ENCODE measurements at regions not wholly inside any gene's neighbourhood (a gene's known extent, or its start where the extent isn't known, plus 50 kb on each side); places are given as distances from the start of the nearest gene placed in this dataset.

GRCh38 chr5:52481201-52481600, 306.5 kb upstream of the ITGA1 start:
- H3K4me3 ChIP-seq (ENCODE audit: low read length), result no peak overlapping the region
- TF ChIP-seq, protein P1, sequence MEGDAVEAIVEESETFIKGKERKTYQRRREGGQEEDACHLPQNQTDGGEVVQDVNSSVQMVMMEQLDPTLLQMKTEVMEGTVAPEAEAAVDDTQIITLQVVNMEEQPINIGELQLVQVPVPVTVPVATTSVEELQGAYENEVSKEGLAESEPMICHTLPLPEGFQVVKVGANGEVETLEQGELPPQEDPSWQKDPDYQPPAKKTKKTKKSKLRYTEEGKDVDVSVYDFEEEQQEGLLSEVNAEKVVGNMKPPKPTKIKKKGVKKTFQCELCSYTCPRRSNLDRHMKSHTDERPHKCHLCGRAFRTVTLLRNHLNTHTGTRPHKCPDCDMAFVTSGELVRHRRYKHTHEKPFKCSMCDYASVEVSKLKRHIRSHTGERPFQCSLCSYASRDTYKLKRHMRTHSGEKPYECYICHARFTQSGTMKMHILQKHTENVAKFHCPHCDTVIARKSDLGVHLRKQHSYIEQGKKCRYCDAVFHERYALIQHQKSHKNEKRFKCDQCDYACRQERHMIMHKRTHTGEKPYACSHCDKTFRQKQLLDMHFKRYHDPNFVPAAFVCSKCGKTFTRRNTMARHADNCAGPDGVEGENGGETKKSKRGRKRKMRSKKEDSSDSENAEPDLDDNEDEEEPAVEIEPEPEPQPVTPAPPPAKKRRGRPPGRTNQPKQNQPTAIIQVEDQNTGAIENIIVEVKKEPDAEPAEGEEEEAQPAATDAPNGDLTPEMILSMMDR (conservative IDR thresholded peaks at IDR 0.05; ENCODE audit: low read depth, low read length), result no peak
- no peak for DNase-seq (ENCODE audit: low read depth)

- DNase-seq (ENCODE audit: low read depth), result no peak
- TF ChIP-seq, protein P1 (conservative IDR thresholded peaks at IDR 0.05; ENCODE audit: low read depth, low read length), result no peak
- H3K4me3 ChIP-seq (ENCODE audit: low read length), result no peak overlapping the region
These were observed 305.9 kb upstream of the ITGA1 start for GRCh38 chr5:52481851-52482250.

- DNase-seq (ENCODE audit: low read depth), result no peak
These were observed 296.5 kb upstream of the ITGA1 start for GRCh38 chr5:52491071-52491787.

GRCh38 chr5:52491818-52492217, 295.9 kb upstream of the ITGA1 start:
- no peak for DNase-seq (ENCODE audit: low read depth)
- TF ChIP-seq, protein P1 (conservative IDR thresholded peaks at IDR 0.05; ENCODE audit: low read depth, low read length), result no peak
- H3K4me3 ChIP-seq (ENCODE audit: low read length), result no peak overlapping the region

More at GRCh38 chr5:52491071-52491787, 296.5 kb upstream of the ITGA1 start:
- H3K4me3 ChIP-seq (ENCODE audit: low read length), result no peak overlapping the region
- TF ChIP-seq, protein P1 (conservative IDR thresholded peaks at IDR 0.05; ENCODE audit: low read depth, low read length), result no peak

DNA sequence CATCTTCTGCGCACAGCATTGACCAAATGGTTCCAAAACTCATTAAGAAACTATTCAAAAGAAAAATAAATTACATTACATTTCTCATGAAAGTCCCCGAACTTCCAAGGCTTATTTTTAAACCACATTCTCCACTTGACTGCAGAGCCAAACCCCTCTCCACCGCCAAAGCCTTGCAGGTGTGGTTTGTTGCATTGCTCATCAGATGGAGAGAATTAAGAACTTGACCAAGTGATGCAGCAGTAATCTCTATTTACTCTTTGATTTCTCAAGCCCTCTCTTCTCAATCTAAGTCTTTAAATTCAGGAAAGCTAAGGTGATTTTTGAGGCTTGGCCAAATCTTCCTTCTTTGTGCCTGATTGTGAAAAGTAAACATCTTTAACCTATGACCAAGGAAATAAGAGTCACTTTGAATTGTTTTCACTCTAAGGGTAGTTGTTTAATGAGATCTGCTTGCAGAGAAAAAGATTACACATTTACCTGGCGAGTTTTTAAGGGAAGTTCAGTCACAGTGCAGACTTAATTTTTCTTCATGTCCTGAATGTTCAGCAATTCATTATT, 290.5 kb upstream of the ITGA1 start:
- DNase-seq (ENCODE audit: low read depth), result no peak
- TF ChIP-seq, protein P1 (conservative IDR thresholded peaks at IDR 0.05; ENCODE audit: low read depth, low read length), result no peak
- H3K4me3 ChIP-seq (ENCODE audit: low read length), result no peak overlapping the region

DNA sequence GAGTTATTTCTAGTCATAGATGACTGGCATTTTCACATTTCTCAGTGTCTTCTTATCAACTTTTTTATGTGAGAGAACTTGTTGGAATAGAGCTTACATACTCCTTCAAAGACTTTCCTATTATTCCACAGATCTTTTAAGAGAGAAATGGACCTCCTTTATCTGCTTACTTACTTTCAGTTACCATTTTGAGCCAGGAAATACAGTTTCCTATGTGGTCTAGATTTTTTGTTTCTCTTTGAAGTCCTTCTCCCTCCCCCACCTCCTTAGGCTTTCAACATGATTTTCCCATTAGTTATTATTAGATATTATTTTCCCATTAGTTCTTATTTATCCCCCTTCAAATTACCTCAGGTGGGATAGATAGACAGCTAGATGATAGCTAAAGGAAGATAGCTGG, 289.1 kb upstream of the ITGA1 start:
- no peak overlapping the region for H3K4me3 ChIP-seq (ENCODE audit: low read length)
- DNase-seq (ENCODE audit: low read depth), result no peak
- TF ChIP-seq, protein P1 (conservative IDR thresholded peaks at IDR 0.05; ENCODE audit: low read depth, low read length), result no peak

GRCh38 chr5:52502460-52502999, 285.2 kb upstream of the ITGA1 start:
- TF ChIP-seq, protein P1 (conservative IDR thresholded peaks at IDR 0.05; ENCODE audit: low read depth, low read length), result no peak
- no peak for DNase-seq (ENCODE audit: low read depth)
- H3K4me3 ChIP-seq (ENCODE audit: low read length), result no peak overlapping the region
